PC-9 (cell line): ENCODE measurements at regions not wholly inside any gene's neighbourhood (a gene's known extent, or its start where the extent isn't known, plus 50 kb on each side); places are given as distances from the start of the nearest gene placed in this dataset.

Experiments
- CTCF ChIP-seq: fragments of 200-600 bp; sonication (generic); conservative IDR thresholded peaks from 2 replicates; pipeline ENCODE4 v1.6.1; 2017; ENCODE audit warnings: mixed run types, antibody characterized with exemption, mild to moderate bottlenecking, moderate library complexity
- EZH2 ChIP-seq: fragments of 200-600 bp; sonication (generic); IDR thresholded peaks from 2 replicates; pipeline ENCODE4 v1.8.0; 2017; ENCODE audit warnings: antibody characterized with exemption, low read depth

- no peak for TF ChIP-seq CTCF
- no peak for TF ChIP-seq EZH2
Observed at GRCh38 chr3:191802671-191803070, 341.7 kb downstream of the PYDC2 start.
